NCI-H187 (cell line): ENCODE measurements at regions not wholly inside any gene's neighbourhood (a gene's known extent, or its start where the extent isn't known, plus 50 kb on each side); places are given as distances from the start of the nearest gene placed in this dataset.
"Not testable (repeated sequence)": the region's sequence is repeated elsewhere in the genome, so short reads cannot be mapped to it uniquely, and the experiment has no call there.

Experiments used
- DNase-seq, 2 experiments: peaks; one replicate each; lab custom pipeline; 2025; lab: John Stamatoyannopoulos, UW

- DNase-seq: not testable (repeated sequence)
Measured at GRCh38 chr18:60062831-60063230, 163.0 kb downstream of the PMAIP1 start.

- DNase-seq: no peak
Measured at GRCh38 chr18:60062396-60062795, 162.6 kb downstream of the PMAIP1 start.

- no peak for DNase-seq
Measured at GRCh38 chr18:60060578-60060977, 160.8 kb downstream of the PMAIP1 start.

GRCh38 chr18:60060026-60060425 lies 160.2 kb downstream of the PMAIP1 start:
- DNase-seq: no peak

GRCh38 chr18:60059216-60059615 lies 159.4 kb downstream of the PMAIP1 start:
- DNase-seq: no peak

- DNase-seq: no peak
Measured at GRCh38 chr18:60053747-60054304, 154.0 kb downstream of the PMAIP1 start.

- no peak for DNase-seq
Measured at GRCh38 chr18:60050821-60051220, 151.0 kb downstream of the PMAIP1 start.

- DNase-seq: no peak
Measured at GRCh38 chr18:60049172-60049571, 149.4 kb downstream of the PMAIP1 start.

GRCh38 chr18:60047556-60047955 lies 147.8 kb downstream of the PMAIP1 start:
- no peak for DNase-seq

GRCh38 chr18:60044290-60045006 lies 144.7 kb downstream of the PMAIP1 start:
- no peak for DNase-seq

GRCh38 chr18:60040971-60041370 lies 141.2 kb downstream of the PMAIP1 start:
- no peak for DNase-seq

GRCh38 chr18:60038731-60039130 lies 138.9 kb downstream of the PMAIP1 start:
- no peak for DNase-seq

- DNase-seq: no peak
Measured at GRCh38 chr18:60027397-60027796, 127.6 kb downstream of the PMAIP1 start.

- no peak for DNase-seq
Measured at GRCh38 chr18:60024857-60025256, 125.1 kb downstream of the PMAIP1 start.

- no peak for DNase-seq
Measured at GRCh38 chr18:60024345-60024744, 124.5 kb downstream of the PMAIP1 start.

- no peak for DNase-seq
Measured at GRCh38 chr18:60022671-60023276, 123.0 kb downstream of the PMAIP1 start.

- no peak for DNase-seq
Measured at GRCh38 chr18:60021556-60021955, 121.8 kb downstream of the PMAIP1 start.

- DNase-seq: no peak
Measured at GRCh38 chr18:60020107-60020925, 120.5 kb downstream of the PMAIP1 start.

- no peak for DNase-seq
Measured at GRCh38 chr18:60019463-60019840, 119.7 kb downstream of the PMAIP1 start.

- no peak for DNase-seq
Measured at GRCh38 chr18:60018618-60019462, 119.0 kb downstream of the PMAIP1 start.

- peak in 1 of 2 experiments; percentile 11 for DNase-seq
Measured at GRCh38 chr18:60018134-60018533, 118.3 kb downstream of the PMAIP1 start.

- no peak for DNase-seq
Measured at GRCh38 chr18:60017371-60017770, 117.6 kb downstream of the PMAIP1 start.
